HG03575 (cell line): ENCODE measurements at regions not wholly inside any gene's neighbourhood (a gene's known extent, or its start where the extent isn't known, plus 50 kb on each side); places are given as distances from the start of the nearest gene placed in this dataset.

Experiments used
- ATAC-seq: cut with Tn5 transposase; IDR thresholded peaks from one replicate; pipeline ENCODE4 v1.9.1; 2021; ENCODE audit not compliant: unreplicated experiment, insufficient number of reproducible peaks, low FRiP score; ENCODE audit errors: extremely low read depth

GRCh38 chr3:67788396-67788795 is 134.0 kb upstream of the SUCLG2 start:
- ATAC-seq = no peak

GRCh38 chr3:67783281-67784250 is 129.2 kb upstream of the SUCLG2 start:
- no peak for ATAC-seq

- no peak for ATAC-seq
Observed at GRCh38 chr3:67781871-67782270, 127.5 kb upstream of the SUCLG2 start.

- no peak for ATAC-seq
Observed at GRCh38 chr3:67781218-67781617, 126.8 kb upstream of the SUCLG2 start.

- ATAC-seq = no peak
Observed at GRCh38 chr3:67774676-67775075, 120.3 kb upstream of the SUCLG2 start.

- no peak for ATAC-seq
Observed at GRCh38 chr3:67765575-67765974, 111.2 kb upstream of the SUCLG2 start.

GRCh38 chr3:67745296-67745695 is 90.9 kb upstream of the SUCLG2 start:
- ATAC-seq = no peak

GRCh38 chr3:67744699-67745098 is 90.3 kb upstream of the SUCLG2 start:
- no peak for ATAC-seq

GRCh38 chr3:67739851-67740250 is 85.4 kb upstream of the SUCLG2 start:
- ATAC-seq = no peak

- ATAC-seq = no peak
Observed at GRCh38 chr3:67737906-67738865, 83.8 kb upstream of the SUCLG2 start.

GRCh38 chr3:67737140-67737539 is 82.7 kb upstream of the SUCLG2 start:
- ATAC-seq = no peak

GRCh38 chr3:67733269-67733950 is 79.0 kb upstream of the SUCLG2 start:
- ATAC-seq = no peak

- no peak for ATAC-seq
Observed at GRCh38 chr3:67724434-67724833, 70.0 kb upstream of the SUCLG2 start.

GRCh38 chr3:67723863-67724262 is 69.5 kb upstream of the SUCLG2 start:
- ATAC-seq = no peak

GRCh38 chr3:67719333-67719732 is 64.9 kb upstream of the SUCLG2 start:
- ATAC-seq = no peak

GRCh38 chr3:67715971-67716370 is 61.6 kb upstream of the SUCLG2 start:
- no peak for ATAC-seq

- no peak for ATAC-seq
Observed at GRCh38 chr3:67713764-67714469, 59.5 kb upstream of the SUCLG2 start.

- ATAC-seq = no peak
Observed at GRCh38 chr3:67712259-67712658, 57.8 kb upstream of the SUCLG2 start.

- ATAC-seq = no peak
Observed at GRCh38 chr3:67710396-67710795, 56.0 kb upstream of the SUCLG2 start.
